NCI-H524 treated with DMSO at 0.1 percent for 48 hours (cell line): ENCODE measurements at regions not wholly inside any gene's neighbourhood (a gene's known extent, or its start where the extent isn't known, plus 50 kb on each side); places are given as distances from the start of the nearest gene placed in this dataset.
"Not testable (repeated sequence)": the region's sequence is repeated elsewhere in the genome, so short reads cannot be mapped to it uniquely, and the experiment has no call there.

Experiments
- DNase-seq: peaks from one replicate; lab custom pipeline; 2025; lab: John Stamatoyannopoulos, UW

- no peak for DNase-seq
These were observed 246.5 kb upstream of the TBX18 start for GRCh38 chr6:85010865-85011264.

- no peak for DNase-seq
These were observed 244.1 kb upstream of the TBX18 start for GRCh38 chr6:85008296-85009009.

- DNase-seq, result no peak
These were observed 242.0 kb upstream of the TBX18 start for GRCh38 chr6:85006362-85006761.

GRCh38 chr6:85005494-85005893 is 241.1 kb upstream of the TBX18 start:
- no peak for DNase-seq

- DNase-seq, result no peak
These were observed 240.1 kb upstream of the TBX18 start for GRCh38 chr6:85004361-85004995.

GRCh38 chr6:85002847-85003246 is 238.4 kb upstream of the TBX18 start:
- no peak for DNase-seq

GRCh38 chr6:85000001-85000400 is 235.6 kb upstream of the TBX18 start:
- DNase-seq, result no peak

- no peak for DNase-seq
These were observed 233.8 kb upstream of the TBX18 start for GRCh38 chr6:84998223-84998622.

DNA sequence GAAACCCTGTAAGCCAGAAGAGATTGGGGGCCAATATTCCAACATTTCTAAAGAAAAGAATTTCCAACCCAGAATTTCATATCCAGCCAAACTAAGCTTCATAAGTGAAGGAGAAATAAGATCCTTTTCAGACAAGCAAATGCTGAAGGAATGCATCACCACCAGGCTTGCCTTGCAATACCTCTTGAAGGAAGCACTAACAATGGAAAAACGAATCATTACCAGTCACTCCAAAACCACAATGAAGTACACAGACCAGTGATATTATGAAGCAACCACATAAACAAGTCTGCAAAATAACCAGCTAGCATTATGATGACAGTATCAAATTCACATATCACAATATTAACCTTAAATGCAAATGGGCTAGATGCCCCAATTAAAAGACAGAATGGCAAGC is 224.4 kb upstream of the TBX18 start:
- not testable (repeated sequence) for DNase-seq

DNA sequence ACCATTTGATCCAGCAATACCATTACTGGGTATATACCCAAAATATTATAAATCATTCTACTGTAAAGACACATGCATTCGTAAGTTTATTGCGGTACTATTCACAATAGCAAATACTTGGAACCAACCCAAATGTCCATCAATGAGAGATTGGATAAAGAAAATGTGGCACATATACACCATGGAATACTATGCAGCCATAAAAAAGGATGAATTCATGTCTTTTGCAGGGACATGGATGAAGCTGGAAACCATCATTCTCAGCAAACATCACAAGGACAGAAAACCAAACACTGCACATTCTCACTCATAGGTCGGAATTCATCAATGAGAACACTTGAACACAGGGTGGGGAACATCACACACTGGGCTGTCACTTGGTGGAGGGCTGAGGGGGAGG is 221.1 kb upstream of the TBX18 start:
- not testable (repeated sequence) for DNase-seq

- DNase-seq, result no peak
These were observed 215.1 kb upstream of the TBX18 start for GRCh38 chr6:84979541-84979940.

DNA sequence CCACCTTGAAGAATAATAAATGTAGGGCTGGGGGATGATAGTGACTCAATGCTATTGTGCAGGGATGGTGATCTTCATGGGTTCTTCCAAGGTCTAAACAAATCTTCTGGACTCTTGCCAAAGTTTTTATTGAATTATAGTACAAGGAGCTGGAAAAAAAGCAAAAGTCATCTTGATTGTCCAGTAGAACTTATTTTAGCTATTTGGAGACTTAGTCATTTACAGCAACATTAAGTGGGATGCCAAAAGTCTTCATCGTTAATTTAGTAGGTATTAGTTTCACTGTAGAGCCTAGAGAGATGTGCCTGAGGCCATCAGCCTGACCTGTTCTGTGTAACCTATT is 212.9 kb upstream of the TBX18 start:
- no peak for DNase-seq

DNA sequence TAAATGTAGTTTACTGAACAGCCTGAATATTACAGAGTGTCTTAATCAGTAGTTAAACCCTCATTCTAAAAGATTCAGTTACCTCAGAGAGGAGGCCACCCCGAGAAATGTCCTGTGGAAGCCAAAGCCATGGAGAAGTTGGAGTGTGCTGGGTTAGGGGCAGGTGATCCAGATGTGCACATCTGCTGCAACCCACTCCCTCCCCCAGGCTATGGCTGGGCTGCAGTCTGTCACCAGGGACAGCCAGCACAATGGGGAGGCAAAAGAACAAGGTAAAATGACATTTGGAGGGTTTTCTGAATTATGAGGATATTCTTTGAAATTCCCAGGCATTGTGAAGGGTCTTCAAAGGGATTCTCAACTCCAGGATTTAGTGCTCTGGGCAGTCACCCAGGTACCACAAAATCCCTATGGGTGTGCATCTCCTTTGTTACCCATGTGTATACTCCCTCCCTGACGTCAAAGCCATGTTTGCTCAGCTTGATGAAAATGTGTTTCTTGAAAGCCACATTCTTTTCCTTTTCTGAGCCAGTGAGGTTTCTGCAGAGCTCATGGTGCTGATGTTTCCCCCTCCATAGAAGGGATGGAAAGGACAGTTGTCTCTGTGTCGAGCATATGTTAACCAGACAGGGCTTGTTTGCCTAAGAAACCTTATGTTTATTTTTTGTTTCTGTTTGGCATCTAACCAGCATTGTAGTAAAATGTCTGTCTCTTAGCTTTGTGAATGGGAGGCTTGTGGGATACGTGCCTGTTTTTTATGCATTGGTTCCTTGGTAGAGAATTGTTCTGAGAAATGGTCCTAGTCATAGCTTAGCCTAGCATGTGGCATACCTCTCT is 212.3 kb upstream of the TBX18 start:
- DNase-seq, result no peak

DNA sequence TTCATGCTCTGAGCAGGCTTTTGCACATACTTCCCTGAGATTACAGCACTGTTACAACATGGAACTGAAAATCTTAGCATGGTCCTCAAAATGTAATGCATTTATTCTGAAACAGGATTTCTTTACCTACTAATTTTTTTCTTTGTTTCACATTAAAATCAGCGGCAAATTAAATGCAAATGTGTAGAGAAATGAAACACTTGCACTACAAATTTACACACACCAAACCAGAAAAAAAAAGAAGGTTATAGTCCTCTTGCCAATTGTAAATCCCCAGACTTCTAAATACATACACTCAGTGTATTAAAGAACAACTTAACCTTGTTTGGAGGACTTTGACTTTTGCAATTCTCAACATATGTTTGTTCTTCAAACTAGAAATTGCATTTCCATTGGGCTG is 210.9 kb upstream of the TBX18 start:
- no peak for DNase-seq

DNA sequence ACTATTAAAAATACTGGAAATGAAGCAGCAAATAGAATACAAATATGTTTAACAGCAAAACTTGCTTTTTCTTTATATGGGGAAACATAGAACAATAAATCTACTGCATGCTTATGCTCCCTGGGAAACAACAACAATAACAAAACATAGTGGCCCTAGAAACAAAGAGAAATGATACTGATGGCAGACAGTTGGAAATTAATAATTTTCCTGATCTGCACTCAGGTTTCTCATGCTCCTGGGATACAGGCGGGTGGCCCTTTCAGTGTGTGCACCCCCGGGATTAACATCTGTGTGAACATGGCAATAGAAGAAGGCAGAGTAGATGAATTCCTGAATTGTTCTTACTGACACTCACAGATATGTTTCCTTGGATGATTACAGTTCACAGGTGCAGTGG is 209.2 kb upstream of the TBX18 start:
- DNase-seq, result no peak

- DNase-seq, result no peak
These were observed 203.6 kb upstream of the TBX18 start for GRCh38 chr6:84967965-84968364.

DNA sequence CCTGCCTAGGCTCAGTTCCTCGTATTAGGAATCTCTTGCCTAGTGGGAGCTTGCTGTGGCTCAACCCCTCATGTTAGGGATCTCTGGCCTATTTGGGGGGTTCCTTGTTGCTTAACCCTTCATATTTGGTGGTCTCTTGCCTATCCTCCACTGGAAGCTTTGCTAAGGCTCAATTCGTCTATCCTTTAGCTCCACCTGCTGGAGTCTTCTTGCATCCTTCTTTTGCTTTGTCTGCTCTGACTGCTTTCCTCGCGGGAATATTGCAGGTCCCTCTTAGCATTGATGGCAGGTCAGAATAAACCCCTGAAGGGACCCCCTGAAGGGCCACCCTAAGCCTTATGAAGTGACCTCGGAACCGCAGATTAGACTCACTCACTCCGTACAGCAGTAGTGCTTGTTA is 203.0 kb upstream of the TBX18 start:
- no peak for DNase-seq

DNA sequence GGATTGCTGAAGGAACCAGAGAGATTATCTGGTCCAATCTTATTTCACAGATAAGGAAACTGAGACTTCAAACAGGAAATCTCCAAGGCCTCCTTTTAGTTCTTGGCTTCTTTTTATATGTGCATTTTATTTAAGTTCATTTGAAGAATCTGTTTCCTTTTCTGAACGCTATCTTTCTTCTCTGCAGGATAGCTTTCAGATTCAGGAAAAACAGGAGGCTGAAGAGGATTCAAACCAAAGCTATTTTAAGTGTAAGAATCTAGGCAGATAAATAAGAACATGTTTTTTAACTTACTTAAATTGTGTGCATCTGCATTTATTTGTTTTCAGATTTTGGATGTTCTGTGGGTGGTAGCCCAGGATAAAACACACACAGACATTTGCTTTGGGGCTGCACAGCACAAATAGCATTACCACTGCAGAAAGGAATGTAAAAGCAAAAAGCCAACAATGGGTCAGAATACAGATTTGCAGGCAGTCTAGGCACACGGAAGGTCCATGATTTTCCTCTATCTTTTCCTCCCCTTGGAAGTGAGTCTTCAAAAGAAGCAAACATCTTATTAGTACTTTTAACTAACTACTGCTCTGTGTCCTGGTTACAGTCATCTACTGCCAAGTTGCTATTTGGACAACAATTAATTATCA is 188.8 kb upstream of the TBX18 start:
- DNase-seq, result no peak

DNA sequence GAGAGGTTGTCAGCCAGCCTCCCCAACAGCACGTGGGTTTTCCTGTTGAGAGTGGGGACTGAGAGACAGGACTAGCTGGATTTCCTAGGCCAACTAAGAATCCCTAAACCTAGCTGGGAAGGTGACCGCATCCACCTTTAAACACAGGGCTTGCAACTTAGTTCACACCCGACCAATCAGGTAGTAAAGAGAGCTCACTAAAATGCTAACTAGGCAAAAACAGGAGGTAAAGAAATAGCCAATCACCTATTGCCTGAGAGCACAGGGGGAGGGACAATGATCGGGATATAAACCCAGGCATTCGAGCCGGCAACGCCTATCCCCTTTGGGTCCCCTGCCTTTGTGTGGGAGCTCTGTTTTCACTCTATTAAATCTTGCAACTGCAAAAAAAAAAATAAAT is 180.5 kb upstream of the TBX18 start:
- DNase-seq, result not testable (repeated sequence)

- no peak for DNase-seq
These were observed 179.5 kb upstream of the TBX18 start for GRCh38 chr6:84943905-84944304.

GRCh38 chr6:84941609-84942008 is 177.2 kb upstream of the TBX18 start:
- DNase-seq, result not testable (repeated sequence)

DNA sequence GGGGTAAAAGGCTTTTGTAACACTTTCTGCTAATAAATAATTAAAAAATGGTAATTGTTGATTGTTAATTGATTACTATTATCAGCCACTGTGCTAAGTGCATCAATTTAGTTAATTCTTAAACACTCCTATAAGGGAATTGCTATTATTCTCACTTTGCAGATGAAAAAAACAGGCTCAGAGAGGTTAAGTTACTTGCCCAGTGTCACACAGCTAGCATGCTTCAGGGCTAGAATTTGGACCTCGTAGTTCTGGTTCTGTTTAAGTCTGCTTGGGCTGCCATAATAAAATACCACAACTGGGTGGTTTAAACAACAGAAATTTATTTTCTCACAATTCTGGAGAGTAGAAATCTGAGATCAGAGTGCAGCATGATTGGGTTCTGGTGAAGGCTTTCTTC is 164.8 kb upstream of the TBX18 start:
- DNase-seq, result no peak

DNA sequence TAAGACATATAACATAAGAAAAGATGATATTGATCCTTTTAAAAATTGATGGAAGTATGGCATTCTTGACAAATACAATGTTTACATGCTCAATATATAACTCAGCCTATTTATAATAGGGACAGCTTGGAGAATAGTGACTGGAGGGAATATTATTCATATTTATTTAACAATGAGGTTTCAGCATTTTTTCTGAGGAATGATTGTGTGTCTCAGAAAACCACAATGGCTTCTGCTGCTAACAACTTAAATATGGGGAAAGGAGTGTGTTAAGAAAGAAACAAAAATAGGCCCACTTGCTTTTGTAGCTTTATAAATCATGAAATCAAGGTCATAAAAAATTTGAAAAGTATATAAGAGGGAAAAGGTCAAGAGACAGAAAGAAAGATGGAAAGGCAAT is 163.2 kb upstream of the TBX18 start:
- no peak for DNase-seq
